Mucosa of gallbladder (tissue), 1 donor: ENCODE measurements at regions not wholly inside any gene's neighbourhood (a gene's known extent, or its start where the extent isn't known, plus 50 kb on each side); places are given as distances from the start of the nearest gene placed in this dataset.

ENCODE experiments used
- DNase-seq: peaks from one replicate; pipeline ENCODE4 v3.0.0-alpha.2; 2020; ENCODE audit warnings: low spot score
- donor health status: DM: no; HTN: no; CAD: no.

DNA sequence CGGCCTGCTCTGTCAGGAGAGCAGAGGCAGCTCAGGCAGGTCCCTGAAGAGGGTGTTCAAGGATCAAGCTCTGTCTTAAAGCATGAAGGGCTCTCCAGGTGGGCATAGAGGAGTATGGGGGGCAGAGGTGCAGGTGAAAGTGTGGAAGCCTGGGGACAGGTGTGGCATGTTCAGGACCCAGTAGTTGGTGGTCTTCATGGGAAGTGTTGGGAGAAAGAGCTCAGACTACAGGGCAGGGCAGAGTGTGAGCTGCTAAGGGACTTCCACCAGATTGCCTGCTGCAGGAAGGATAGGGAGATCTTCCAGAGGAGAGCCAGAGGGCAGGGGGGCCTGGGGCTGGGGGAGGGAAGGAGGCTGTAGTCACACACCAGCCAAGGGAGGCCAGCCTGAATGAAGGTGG, 156.5 kb upstream of the GDF10 start:
- no peak for DNase-seq

DNA sequence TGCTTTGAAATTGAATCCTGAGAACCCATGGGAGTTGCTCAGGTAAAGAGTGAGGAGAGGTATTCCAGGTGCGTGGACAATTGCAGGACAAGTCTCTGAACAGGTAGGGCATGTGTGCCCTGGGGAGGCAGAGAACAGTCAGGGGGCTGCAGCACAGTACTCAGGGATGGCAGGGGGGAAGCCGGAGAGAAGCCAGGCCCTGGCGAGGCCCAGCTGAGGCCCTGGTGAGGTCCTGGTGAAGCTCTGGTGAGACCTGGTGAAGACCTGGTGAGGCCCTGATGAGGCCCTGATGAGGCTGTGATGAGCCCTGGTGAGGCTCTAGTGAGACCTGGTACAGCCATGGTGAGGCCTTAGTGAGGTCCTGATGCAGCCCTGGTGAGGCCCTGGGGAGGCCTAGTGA, 155.5 kb upstream of the GDF10 start:
- no peak for DNase-seq

DNA sequence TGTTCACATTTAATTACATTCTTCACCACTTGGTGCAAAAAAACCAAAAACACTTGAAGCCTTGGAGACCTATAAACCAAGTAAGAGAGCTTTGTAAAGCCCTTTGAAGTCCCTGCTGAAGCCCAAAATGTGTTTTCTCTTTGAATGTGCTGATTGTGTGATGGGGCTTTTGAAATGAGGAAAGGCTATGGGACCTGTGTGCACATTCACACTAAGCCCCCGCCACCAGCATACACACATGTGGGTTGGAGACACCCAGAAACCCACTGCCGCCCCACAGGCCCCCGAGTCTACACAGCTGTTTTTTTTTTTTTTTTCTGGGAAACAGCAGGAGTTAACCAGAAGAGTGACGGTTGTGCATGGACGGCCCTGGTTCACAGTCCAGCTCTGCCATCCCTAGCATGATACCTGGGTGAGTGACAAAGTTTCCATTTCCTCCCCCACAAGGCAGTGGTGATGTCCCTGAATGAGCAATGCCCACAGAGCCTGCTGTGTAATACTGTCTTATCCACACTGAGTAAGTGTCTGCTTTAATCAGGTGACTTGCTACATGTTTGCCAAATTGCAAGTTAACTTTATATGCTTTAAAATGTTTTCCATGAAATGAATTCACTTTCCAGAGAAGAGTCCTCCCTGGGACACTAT, 154.6 kb upstream of the GDF10 start:
- DNase-seq = no peak

- DNase-seq = no peak
Measured at GRCh38 chr10:47146572-47146971, 153.4 kb upstream of the GDF10 start.

- no peak for DNase-seq
Measured at GRCh38 chr10:47147186-47147585, 152.8 kb upstream of the GDF10 start.

DNA sequence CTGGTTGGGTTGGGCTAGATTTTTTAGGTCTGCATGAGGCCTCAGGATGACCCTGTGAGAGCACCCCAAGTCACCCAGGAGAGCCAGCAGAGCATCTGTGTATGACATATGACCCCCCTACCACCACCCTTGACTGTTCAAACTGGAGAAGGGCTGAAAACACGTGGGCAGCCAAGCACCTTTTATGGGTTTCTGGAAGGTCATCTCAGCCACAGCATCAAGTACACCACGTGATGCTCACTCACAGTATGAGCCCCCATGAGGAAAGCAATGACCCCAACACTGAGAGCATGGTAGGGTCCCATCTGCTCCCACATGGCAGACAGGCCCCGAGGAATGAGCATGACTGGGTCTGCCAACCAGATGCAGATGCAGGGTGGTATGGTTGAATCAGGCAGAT, 149.4 kb upstream of the GDF10 start:
- DNase-seq = no peak

GRCh38 chr10:47151920-47152319, 148.1 kb upstream of the GDF10 start:
- DNase-seq = no peak

GRCh38 chr10:47152861-47153349, 147.1 kb upstream of the GDF10 start:
- DNase-seq = no peak

GRCh38 chr10:47154762-47155161, 145.2 kb upstream of the GDF10 start:
- no peak for DNase-seq

DNA sequence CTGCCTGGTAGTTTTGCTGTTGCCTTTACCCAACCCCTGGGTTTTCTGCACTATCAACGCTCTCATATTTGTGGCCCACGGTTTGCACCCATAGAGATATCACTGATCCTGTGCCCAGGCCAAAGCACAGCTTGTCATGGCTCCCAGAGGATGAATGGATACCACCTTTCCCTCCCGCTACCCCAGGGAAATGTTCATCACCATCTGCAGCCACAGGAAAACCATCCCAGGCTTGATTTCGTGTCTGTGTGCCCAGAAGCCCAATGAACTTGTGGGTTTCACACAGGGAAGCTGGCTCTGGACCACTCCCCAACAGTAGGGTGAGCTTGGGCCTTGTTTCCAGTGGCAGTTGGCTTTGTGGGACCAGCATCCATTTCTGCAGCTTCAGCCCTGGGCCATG, 143.1 kb upstream of the GDF10 start:
- DNase-seq = no peak

- no peak for DNase-seq
Measured at GRCh38 chr10:47158116-47159071, 141.6 kb upstream of the GDF10 start.

DNA sequence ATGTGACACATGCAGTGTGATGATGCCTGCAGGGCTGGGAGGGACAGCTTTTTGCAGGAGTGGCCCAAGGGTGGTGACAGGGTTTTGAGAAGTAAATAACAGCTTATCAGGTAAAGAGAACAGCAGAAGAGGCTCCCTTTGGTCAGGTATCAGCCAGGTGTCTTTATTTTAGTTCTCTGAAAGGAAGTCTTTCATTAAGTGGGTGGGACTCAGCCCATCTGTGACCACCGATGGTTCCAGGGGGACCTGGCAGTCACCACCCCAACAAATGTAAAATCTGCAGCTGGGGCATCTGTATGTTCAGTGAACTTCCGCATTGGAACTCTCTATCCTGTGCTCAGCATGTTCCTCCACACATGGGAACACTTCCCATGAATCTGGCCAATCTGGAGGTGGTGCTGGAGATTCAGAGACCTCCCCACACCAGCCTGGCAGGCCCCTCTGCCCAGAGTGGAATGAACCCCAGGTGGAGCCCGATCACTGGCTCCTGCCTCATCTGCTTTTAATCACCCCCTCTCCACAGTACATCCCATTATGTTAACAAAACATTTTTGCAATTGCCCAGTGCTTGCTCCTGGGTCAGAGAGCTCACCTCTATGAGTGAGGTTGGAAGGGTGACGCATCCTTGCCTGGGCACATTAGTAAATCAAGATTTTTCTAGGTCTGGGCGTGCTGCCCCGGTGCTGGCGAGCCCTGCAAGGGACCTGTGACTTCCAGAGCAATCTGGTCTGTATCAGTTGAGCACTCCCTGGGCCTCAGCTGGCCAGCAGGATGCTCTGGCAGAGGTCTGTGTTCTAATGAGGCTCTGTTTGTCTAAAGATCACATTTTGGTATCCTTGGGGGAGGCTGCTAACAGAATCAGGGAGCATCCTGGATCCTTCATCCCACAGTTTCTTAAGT, 140.4 kb upstream of the GDF10 start:
- peak; percentile 29 for DNase-seq

DNA sequence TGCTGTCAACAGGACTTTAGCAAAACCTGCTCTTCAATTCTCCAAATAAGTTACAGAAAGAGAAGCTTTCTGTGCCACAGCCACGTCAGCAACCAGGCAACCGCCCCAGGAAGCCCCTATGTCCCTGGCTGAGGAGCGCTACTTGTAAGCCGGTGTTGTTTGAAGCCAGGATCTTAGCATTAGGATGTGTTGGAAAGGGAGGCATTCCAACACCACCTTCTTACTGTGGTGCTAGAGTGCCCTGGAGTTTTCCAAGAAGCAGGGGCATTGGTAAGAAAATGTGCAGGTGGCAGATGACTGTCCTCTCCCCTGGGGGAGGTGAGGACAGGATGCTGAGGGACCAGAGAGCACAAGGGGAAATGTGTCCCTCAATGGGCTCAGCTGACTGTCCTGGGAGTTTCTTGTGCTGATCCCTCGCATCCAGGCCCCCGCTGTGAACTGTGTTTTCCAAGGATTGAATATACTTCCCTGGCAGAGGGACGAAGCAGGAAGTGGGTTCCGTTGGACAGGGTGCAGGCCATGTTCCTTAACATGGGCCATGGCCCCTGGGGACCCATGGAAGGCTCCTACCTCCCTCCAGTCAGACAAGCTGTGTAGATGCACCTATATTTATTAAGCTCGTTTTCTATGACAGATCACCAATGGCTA, 139.6 kb upstream of the GDF10 start:
- DNase-seq = no peak

DNA sequence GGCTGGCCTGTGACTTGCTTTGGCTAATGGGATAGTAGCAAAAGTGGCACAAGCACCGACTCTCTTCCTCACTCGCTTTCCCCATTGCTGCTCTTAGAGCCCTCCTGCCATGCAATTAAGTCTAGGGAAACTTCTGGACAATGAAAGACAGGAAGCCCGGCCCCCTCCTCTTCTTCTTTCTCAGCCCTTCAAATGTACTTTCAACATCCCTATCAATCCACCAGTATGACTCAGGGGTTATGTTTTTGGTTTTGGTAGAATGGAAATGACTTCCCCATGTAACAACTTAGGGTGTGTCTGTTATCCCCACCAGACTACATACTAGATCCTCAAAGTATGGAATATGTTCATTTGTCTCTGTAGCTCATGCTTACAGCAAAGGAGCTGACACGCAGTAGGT, 139.0 kb upstream of the GDF10 start:
- no peak for DNase-seq

DNA sequence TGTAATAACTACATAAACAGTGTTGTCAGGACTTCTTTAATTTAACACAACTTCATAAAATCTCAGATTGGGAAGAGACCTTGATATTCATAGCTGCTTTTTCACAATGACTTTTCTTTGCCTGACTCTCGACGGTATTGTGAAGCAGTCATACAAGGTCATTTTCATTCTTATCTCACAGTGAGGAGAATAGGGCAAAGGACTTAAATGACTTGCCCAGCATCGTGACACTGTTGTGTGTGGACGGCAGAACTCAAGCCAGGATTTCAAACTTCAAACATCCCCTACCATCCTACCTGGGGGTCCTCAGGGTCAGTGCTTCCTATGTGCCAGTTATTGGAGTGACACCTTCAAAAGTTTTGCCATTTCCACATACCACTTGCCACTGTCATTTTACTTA, 138.5 kb upstream of the GDF10 start:
- DNase-seq = no peak

DNA sequence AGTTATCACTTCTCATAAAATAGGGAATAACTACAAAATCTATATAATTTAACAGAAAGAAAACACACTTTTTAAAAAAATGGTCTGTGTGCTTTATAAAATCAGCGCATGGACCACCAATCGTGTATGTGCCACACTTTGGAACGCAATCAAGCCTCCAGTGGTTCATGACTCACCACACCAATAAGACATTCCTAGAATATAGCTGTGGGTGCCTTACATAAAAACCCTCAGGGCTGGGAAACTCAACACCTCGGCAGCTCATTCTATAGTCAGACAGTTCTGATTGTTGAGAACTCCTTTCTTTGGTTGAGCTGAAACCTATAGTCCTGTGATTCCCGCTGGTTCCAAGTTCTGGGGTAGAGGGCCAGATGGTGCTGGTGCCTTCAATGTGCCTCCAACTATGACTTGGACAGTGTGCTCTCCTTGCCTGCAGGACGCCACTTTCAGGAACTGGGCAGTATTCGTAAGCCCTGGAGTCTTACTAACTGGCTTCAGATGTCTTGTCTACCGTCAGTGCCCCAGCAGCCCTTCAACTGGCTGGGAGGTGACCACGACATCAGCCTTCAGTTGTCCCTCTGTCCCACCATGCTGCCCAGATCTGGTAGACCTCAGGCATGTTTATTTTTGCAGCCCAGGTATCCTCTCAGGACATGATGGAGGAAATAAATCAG, 135.7 kb upstream of the GDF10 start:
- no peak for DNase-seq

DNA sequence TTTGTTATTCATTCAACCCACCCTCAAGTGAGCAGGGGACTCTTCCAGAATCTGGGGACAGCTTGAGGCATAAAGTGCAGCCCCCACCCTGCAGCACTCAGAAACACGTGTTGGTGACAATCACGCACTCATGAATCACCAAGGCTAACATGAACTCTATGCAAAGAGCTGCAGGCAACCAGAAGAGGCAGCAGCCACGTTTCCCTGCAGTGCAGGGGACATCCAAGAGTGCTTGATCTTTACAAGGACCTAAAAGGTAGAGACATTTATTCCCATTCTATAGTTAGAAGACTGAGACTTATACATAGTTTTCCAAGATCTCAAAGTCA, 135.2 kb upstream of the GDF10 start:
- DNase-seq = no peak

DNA sequence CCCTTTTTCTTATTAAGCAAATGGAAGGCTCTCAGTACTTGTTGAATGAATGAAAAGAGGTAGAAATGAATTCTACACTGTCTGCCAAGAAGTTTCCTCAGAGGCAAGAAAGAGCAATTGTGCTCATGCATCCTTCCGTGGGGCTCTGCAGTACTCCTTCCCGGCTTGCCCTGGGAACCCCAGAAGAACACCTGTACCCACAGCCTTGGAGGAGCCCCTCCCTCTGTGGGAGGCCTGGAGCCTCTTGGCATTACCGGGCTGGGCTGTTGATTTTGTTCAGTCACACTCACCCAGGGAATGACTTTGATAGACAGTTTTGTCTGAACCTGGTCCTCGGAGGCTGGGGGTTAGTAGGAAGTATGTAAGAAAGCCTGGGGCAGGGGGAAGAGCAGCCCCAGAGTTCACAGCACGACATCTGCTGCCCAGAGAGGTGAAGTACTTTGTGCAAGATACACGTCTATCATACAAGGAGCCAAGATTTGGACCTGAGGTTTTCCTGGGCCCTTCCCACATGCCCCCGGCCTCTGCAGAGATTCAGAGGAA, 134.8 kb upstream of the GDF10 start:
- no peak for DNase-seq

- DNase-seq = peak; percentile 54
Measured at GRCh38 chr10:47165711-47166404, 134.1 kb upstream of the GDF10 start.

GRCh38 chr10:47166405-47166777, 133.6 kb upstream of the GDF10 start:
- no peak for DNase-seq
